Colon (tissue), 2 donors: ENCODE measurements at regions not wholly inside any gene's neighbourhood (a gene's known extent, or its start where the extent isn't known, plus 50 kb on each side); places are given as distances from the start of the nearest gene placed in this dataset.
"Not testable (repeated sequence)": the region's sequence is repeated elsewhere in the genome, so short reads cannot be mapped to it uniquely, and the experiment has no call there.

Source experiments
- FAIRE-seq: peaks from 2 replicates; lab custom pipeline; 2012; peaks lifted over from hg19 to GRCh38; lab: Jason Lieb, UNC
- donor health status: control.
- donor health status: control.

GRCh38 chrX:953879-954482 lies 258.5 kb downstream of the CRLF2 start:
- FAIRE-seq, result no peak

GRCh38 chrX:952816-953215 lies 259.6 kb downstream of the CRLF2 start:
- no peak for FAIRE-seq

- FAIRE-seq, result not testable (repeated sequence)
These were observed 265.2 kb downstream of the CRLF2 start for GRCh38 chrX:947262-947661.

GRCh38 chrX:943035-943434 lies 269.4 kb downstream of the CRLF2 start:
- FAIRE-seq, result no peak

- FAIRE-seq, result no peak
These were observed 271.8 kb downstream of the CRLF2 start for GRCh38 chrX:940691-941090.

GRCh38 chrX:936979-937769 lies 275.3 kb downstream of the CRLF2 start:
- FAIRE-seq, result no peak

GRCh38 chrX:933611-934010 lies 278.8 kb downstream of the CRLF2 start:
- no peak for FAIRE-seq

- FAIRE-seq, result no peak
These were observed 283.8 kb downstream of the CRLF2 start for GRCh38 chrX:928606-929005.

- FAIRE-seq, result no peak
These were observed 285.5 kb downstream of the CRLF2 start for GRCh38 chrX:926991-927390.

- FAIRE-seq, result no peak
These were observed 286.4 kb downstream of the CRLF2 start for GRCh38 chrX:926070-926469.

- FAIRE-seq, result no peak
These were observed 286.8 kb downstream of the CRLF2 start for GRCh38 chrX:925652-926061.

GRCh38 chrX:925094-925493 lies 287.4 kb downstream of the CRLF2 start:
- no peak for FAIRE-seq

GRCh38 chrX:924017-924416 lies 288.4 kb downstream of the CRLF2 start:
- FAIRE-seq, result no peak

- FAIRE-seq, result no peak
These were observed 289.7 kb downstream of the SHOX start for GRCh38 chrX:920234-920799.

GRCh38 chrX:916230-916599 lies 285.6 kb downstream of the SHOX start:
- no peak for FAIRE-seq

- FAIRE-seq, result no peak
These were observed 285.0 kb downstream of the SHOX start for GRCh38 chrX:915427-916229.

GRCh38 chrX:914206-914605 lies 283.6 kb downstream of the SHOX start:
- FAIRE-seq, result no peak

GRCh38 chrX:912677-913076 lies 282.1 kb downstream of the SHOX start:
- no peak for FAIRE-seq

GRCh38 chrX:909068-909467 lies 278.5 kb downstream of the SHOX start:
- peak; percentile 94 for FAIRE-seq

GRCh38 chrX:906586-906985 lies 276.0 kb downstream of the SHOX start:
- FAIRE-seq, result no peak

- no peak for FAIRE-seq
These were observed 275.4 kb downstream of the SHOX start for GRCh38 chrX:905848-906566.

- no peak for FAIRE-seq
These were observed 272.5 kb downstream of the SHOX start for GRCh38 chrX:903116-903515.
